ENCODE measurements at regions not wholly inside any gene's neighbourhood (a gene's known extent, or its start where the extent isn't known, plus 50 kb on each side); places are given as distances from the start of the nearest gene placed in this dataset.
"Not testable (repeated sequence)": the region's sequence is repeated elsewhere in the genome, so short reads cannot be mapped to it uniquely, and the experiment has no call there.

DNA sequence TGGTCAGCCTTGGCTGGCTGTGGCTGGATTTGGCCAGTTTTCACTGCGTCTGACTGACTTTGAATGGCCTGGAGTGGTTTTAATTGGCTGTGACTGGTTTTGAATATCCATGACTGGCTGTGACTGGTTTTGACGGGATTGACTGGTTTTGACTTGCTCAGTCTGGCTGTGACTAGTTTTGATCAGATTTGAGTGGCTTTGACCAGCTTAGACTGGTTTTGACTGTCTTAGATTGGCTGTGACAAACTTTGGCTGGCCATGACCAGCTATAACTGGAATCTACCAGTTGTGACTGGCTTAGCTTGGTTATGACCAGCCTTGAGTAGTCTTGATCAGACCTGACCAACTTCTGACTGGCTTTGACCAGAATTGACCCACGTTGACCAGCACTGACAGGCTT is 168.4 kb upstream of the AMOT start:
- no peak for DNase-seq

GRCh38 chrX:113001836-113002235 is 161.2 kb upstream of the AMOT start:
- no peak for DNase-seq

GRCh38 chrX:112997991-112998390 is 157.4 kb upstream of the AMOT start:
- no peak for DNase-seq

DNA sequence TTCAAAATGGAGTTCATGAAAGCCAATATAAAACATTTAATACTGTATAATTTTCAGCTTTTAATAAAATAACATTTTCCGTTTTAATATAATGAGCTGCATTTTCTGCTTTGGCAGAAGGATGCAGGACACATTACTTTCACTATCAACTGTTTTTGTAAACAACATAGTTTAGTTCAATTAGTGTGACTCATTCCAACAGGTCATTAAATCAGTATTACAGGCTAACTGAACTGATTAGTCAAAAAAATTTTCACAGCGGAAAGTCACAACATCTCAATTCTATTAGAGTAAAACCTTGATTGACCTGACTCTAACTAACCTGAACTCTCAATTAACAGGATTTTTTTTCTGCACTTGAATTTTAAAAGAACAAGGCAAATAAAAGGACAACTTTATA is 151.2 kb upstream of the AMOT start:
- no peak for DNase-seq

- no peak for DNase-seq
Observed at GRCh38 chrX:112979879-112980278, 139.2 kb upstream of the AMOT start.

DNA sequence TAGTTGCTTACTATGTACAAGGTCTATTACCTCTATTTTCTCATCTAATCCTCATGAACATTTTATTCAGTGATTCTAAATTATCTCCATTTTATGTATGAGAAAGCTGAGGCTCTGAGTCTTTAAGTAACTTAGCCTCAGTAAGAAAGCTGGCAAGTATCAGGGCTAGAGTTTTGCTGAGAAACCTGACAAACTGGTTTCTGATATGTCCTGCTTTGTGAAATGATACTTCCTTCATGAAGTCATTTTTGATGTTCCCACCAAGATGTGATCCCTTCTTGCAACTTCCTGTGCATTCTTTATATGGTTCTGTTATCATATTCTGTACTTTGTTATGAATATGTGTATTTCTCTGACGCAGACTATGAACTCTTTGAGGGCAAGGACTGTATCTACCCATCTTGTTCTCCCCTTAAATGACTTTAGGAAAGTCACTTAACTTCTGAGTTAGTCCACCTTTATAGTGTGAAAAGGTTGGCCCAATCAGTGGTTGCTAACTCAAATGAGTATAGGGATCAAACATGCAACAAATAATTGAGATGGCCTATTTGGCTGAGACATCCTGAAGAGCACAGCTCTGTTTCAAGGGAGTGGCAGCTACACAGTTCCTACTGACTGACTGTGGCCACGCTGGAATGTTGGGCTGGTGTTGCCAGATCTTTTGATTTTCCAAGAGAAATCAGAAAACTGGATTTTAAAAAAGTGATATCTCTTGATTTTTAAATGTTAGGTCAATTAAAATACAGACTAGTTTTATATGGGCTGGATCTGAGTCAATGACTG is 127.9 kb upstream of the AMOT start:
- no peak for DNase-seq

DNA sequence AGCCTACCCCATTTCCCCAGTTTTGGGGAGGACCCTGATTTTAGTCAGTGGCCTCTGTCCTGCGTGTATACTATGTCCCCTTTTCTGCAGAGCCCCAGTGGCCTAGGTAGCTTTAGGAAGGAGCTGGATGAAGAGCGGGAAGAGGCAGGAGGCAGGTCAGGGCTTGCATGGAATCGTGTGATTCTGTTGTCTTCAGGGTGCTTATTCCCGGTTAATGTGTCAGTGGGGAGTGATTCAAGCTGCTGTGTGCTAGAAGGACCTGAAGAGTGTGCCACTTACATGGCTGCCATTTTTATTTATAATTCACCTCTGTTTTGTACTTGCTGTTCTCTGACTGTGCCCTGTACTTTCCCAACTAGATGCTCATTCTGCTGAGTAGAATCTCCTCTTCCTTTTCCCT is 127.3 kb upstream of the AMOT start:
- no peak for DNase-seq

- no peak for DNase-seq
Observed at GRCh38 chrX:112967341-112967740, 126.7 kb upstream of the AMOT start.

GRCh38 chrX:112961981-112962380 is 121.3 kb upstream of the AMOT start:
- no peak for DNase-seq

DNA sequence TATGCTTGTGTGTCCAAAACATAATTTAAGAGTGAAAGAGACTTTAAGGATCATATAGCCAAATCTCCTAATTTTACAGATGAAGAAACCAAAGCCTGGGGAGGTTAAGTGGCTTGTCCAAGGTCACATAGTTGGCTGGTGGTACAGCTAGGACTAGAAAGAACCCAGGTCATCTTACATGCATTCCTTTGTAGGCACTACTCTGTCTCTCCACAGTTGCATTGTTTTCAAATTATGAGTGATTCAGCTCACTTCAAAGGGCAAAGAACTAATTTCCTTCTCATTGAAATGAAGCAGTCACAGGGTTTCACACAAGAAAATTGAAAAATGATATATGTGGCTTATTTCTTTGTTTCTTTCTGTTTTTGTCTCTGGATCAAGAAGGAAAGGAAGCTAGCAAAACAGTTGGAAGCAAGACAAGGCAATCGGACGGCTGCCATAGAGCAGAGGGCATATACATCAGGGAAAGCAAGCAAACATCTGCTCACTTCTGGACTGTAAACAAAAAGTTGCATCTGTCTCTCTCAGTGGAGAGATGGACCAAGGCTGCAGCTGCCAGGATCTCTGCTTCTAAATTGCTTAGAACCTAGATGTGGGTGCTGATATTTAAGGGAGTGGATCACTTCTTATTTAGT is 107.5 kb upstream of the AMOT start:
- DNase-seq = no peak

- DNase-seq = no peak
Observed at GRCh38 chrX:112946227-112946626, 105.6 kb upstream of the AMOT start.

GRCh38 chrX:112945826-112946225 is 105.2 kb upstream of the AMOT start:
- DNase-seq = no peak

DNA sequence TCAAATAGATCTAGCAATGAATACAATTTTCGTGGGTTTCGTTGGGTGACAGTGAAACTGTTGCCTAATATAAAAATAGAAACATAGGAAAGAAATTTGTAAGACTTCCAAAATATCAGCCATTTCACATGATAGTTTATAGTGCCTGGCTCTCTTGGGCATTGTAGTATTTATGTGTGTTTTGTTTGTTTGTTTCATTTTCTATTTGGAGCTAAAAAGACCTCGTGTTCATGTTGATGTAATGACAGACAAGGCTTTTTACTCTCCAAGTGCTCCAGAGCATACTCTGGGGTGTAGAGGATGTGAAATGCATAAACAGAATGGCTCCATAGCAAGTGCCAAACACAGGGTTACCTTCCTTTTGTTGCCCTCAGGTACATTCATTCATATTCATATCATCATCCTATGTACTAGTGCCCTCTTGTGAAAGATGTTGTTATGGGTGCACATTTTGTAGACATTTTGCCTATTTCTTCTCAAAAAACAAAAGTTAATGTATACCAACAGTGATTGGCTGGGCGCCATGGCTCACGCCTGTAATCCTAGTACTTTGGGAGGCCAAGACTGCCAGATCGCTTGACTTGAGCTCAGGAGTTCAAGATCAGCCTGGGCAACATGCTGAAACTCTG is 100.7 kb upstream of the AMOT start:
- DNase-seq = no peak

DNA sequence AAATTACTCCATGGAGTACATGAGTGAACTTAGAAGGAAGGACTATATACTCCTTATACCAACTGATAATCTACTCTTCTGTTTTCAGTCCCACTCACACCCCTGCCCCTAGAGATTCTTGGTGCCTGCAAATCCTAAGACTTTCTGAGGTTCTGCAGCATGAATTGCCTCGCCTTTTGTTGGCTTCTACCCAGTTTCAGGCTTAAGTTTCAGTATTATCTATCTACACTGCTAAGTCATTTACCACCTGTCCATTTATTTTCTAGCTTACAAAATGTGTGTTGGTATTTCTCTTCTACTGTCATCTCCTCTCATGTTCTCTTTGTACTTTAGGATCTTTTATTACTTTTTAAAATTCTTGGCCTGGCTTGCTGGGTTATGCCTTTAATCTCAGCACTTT is 94.4 kb upstream of the AMOT start:
- DNase-seq = no peak

DNA sequence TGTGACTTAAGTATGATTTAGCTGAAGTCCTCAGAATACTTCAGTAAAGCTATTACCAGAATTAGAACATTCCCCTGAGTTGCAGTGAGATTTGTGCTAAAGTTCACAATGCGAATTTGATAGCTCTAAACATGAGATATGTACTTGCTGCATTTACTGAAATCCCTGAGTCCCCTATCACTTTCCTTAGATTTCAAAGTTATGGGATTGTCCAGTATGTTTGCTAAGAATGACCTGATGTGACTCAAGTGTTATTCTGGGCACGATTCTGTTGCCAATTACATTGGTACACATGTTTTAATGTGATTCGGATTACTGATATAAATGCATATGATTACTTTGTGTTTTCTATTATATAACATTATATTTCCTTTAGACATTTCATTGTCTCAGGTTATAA is 91.3 kb upstream of the AMOT start:
- no peak for DNase-seq

DNA sequence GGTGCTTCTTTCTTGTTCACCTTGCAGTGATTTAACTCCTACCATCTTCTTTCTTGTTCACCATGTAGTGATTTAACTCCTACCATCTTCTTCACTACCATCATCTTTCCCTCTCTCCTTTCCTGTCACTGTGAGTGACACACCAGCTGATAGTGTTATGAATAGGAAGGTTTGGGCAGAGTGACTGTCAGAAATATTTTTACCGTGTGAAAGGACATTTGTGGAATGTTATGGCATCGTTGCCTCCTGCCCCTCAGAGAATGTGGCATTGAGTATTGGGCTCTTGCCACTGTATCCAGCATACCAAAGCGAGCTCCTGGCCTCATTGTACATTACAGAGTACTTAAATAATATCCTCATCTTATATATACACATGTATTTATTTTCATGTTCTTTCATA is 90.8 kb upstream of the AMOT start:
- no peak for DNase-seq

DNA sequence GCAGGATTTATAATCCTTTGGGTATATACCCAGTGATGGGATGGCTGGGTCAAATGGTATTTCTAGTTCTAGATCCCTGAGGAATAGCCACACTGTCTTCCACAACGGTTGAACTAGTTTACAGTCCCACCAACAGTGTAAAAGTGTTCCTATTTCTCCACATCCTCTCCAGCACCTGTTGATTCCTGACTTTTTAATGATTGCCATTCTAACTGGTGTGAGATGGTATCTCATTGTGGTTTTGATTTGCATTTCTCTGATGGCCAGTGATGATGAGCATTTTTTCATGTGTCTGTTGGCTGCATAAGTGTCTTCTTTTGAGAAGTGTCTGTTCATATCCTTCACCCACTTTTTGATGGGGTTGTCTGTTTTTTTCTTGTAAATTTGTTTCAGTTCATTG is 82.8 kb upstream of the AMOT start:
- DNase-seq = not testable (repeated sequence)

GRCh38 chrX:112913807-112914206 is 73.2 kb upstream of the AMOT start:
- DNase-seq = no peak

GRCh38 chrX:112910418-112910817 is 69.8 kb upstream of the AMOT start:
- no peak for DNase-seq

GRCh38 chrX:112901869-112902725 is 61.5 kb upstream of the AMOT start:
- DNase-seq = no peak

DNA sequence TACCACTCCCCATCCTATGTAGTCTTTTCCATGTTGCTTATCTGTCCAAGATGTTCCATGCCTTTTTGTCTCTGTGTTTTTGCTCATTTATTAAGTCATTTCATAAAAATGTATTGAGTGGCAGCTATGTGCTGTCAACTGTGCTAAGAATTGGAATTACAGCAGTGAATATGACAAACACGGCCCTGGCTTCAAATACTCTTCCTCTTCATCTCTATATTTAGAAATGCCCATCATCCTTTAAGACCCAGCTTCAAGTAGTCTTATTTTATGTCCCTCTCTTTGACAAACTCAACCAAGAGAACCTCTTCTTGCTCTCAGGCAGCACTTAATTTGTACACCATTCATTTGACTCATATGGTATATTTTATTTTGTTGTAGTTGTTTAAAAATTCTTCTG is 55.4 kb upstream of the AMOT start:
- no peak for DNase-seq
